Epidermal melanocyte (primary cell): ENCODE measurements at regions not wholly inside any gene's neighbourhood (a gene's known extent, or its start where the extent isn't known, plus 50 kb on each side); places are given as distances from the start of the nearest gene placed in this dataset.

Experiments
- DNase-seq: peaks from one replicate; pipeline ENCODE4 v3.0.0; 2011; ENCODE audit warnings: low spot score; ENCODE audit not compliant: insufficient read length

- no peak for DNase-seq
Observed at GRCh38 chr2:9772035-9772998, 71.0 kb upstream of the TAF1B start.

- DNase-seq, result no peak
Observed at GRCh38 chr2:9772999-9773902, 70.0 kb upstream of the TAF1B start.

- DNase-seq, result no peak
Observed at GRCh38 chr2:9773903-9774239, 69.4 kb upstream of the TAF1B start.

- DNase-seq, result no peak
Observed at GRCh38 chr2:9774266-9774665, 69.0 kb upstream of the TAF1B start.

GRCh38 chr2:9775351-9775750 lies 67.9 kb upstream of the TAF1B start:
- no peak for DNase-seq

- no peak for DNase-seq
Observed at GRCh38 chr2:9775999-9776712, 67.1 kb upstream of the TAF1B start.

GRCh38 chr2:9777081-9777480 lies 66.2 kb upstream of the TAF1B start:
- DNase-seq, result no peak

- no peak for DNase-seq
Observed at GRCh38 chr2:9778012-9778411, 65.3 kb upstream of the TAF1B start.

- no peak for DNase-seq
Observed at GRCh38 chr2:9778471-9779316, 64.6 kb upstream of the TAF1B start.

- DNase-seq, result no peak
Observed at GRCh38 chr2:9779596-9780264, 63.5 kb upstream of the TAF1B start.

- DNase-seq, result no peak
Observed at GRCh38 chr2:9780368-9781130, 62.7 kb upstream of the TAF1B start.

- DNase-seq, result no peak
Observed at GRCh38 chr2:9781252-9781651, 62.0 kb upstream of the TAF1B start.

- no peak for DNase-seq
Observed at GRCh38 chr2:9782197-9782719, 61.0 kb upstream of the TAF1B start.

- DNase-seq, result no peak
Observed at GRCh38 chr2:9789371-9789770, 53.9 kb upstream of the TAF1B start.

GRCh38 chr2:9790702-9791225 lies 52.5 kb upstream of the TAF1B start:
- no peak for DNase-seq

GRCh38 chr2:9791711-9792110 lies 51.6 kb upstream of the TAF1B start:
- DNase-seq, result no peak

- DNase-seq, result no peak
Observed at GRCh38 chr2:9793156-9793917, 49.9 kb upstream of the TAF1B start.
